ENCODE measurements at regions not wholly inside any gene's neighbourhood (a gene's known extent, or its start where the extent isn't known, plus 50 kb on each side); places are given as distances from the start of the nearest gene placed in this dataset.
"Not testable (repeated sequence)": the region's sequence is repeated elsewhere in the genome, so short reads cannot be mapped to it uniquely, and the experiment has no call there.

- DNase-seq (ENCODE audit: low read depth): peak; percentile 74
- TF ChIP-seq, protein P1, sequence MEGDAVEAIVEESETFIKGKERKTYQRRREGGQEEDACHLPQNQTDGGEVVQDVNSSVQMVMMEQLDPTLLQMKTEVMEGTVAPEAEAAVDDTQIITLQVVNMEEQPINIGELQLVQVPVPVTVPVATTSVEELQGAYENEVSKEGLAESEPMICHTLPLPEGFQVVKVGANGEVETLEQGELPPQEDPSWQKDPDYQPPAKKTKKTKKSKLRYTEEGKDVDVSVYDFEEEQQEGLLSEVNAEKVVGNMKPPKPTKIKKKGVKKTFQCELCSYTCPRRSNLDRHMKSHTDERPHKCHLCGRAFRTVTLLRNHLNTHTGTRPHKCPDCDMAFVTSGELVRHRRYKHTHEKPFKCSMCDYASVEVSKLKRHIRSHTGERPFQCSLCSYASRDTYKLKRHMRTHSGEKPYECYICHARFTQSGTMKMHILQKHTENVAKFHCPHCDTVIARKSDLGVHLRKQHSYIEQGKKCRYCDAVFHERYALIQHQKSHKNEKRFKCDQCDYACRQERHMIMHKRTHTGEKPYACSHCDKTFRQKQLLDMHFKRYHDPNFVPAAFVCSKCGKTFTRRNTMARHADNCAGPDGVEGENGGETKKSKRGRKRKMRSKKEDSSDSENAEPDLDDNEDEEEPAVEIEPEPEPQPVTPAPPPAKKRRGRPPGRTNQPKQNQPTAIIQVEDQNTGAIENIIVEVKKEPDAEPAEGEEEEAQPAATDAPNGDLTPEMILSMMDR (conservative IDR thresholded peaks at IDR 0.05; ENCODE audit: low read depth, low read length): no peak
- no peak overlapping the region for H3K4me3 ChIP-seq (ENCODE audit: low read length)
Measured at GRCh38 chr6:139983555-139984276, 609.3 kb upstream of the CITED2 start.

GRCh38 chr6:139982652-139983295, 608.3 kb upstream of the CITED2 start:
- DNase-seq (ENCODE audit: low read depth): peak; percentile 73
- TF ChIP-seq, protein P1 (conservative IDR thresholded peaks at IDR 0.05; ENCODE audit: low read depth, low read length): no peak
- H3K4me3 ChIP-seq (ENCODE audit: low read length): peak overlapping the region; percentile 5

DNA sequence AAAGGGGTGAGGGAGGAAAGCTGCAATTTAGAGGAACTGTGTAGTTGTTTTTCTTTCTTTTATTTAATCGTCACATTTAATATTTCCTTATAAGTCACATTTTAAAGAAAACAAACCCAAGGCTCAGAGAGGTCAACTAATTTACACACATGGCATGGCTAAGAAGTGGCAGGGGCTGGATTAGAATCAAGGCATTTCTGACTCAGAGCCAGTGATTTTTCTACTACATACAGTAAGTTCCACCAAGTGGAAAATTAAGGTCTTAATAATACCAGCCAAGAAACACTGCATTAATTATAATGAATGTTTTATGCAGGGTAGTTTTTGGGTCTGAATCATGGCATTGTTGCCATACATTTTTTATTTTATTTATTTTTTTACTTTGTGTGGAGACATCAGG, 607.7 kb upstream of the CITED2 start:
- DNase-seq (ENCODE audit: low read depth): peak; percentile 95
- TF ChIP-seq, protein P1 (conservative IDR thresholded peaks at IDR 0.05; ENCODE audit: low read depth, low read length): no peak
- no peak overlapping the region for H3K4me3 ChIP-seq (ENCODE audit: low read length)

DNA sequence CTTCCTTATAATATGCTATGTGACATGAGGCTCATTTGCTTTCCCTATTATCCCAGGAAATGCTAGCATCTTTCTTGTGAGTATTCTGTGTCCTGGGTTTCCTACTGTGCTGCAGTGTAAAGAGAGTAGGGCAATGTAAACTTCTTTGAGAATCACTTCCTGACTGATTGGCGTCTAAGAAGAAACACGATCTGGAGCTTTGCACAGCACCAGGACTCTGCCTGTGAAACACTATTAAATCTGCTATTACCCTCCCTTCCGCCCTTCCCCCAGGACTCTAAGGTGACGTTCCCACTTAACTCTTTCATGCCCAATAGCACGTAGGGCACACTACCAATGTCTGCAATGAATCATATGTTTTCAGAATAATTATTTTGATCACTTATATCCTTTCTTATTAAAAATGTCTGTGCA, 607.3 kb upstream of the CITED2 start:
- DNase-seq (ENCODE audit: low read depth): peak; percentile 91
- no peak overlapping the region for H3K4me3 ChIP-seq (ENCODE audit: low read length)
- TF ChIP-seq, protein P1 (conservative IDR thresholded peaks at IDR 0.05; ENCODE audit: low read depth, low read length): no peak

DNA sequence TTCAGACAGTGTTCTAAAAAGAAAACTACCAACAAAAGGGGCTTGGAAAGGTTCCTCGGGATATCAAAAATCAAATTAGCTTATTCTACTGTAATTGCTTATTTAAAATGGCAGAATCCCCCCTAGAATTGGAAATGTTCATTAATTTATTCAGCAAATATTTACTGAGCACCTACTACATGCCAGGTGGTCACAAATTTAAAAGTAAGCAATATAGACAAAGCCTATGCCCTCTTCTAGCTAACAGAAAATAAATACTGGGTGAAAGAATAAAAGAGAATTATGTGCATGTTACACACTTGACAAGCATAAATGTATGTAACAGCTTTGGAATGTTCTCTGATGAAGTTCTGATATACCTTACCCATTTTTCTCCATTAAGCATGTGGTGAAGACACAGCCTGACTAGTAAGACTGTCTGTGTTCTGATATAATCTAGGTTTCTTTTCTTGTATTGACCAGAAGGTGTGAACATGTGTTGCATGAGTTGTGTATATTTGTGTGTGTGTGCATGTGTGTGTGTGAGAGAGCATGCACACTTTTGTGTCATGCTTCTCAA, 606.7 kb upstream of the CITED2 start:
- TF ChIP-seq, protein P1 (conservative IDR thresholded peaks at IDR 0.05; ENCODE audit: low read depth, low read length): no peak
- no peak for DNase-seq (ENCODE audit: low read depth)
- H3K4me3 ChIP-seq (ENCODE audit: low read length): no peak overlapping the region

DNA sequence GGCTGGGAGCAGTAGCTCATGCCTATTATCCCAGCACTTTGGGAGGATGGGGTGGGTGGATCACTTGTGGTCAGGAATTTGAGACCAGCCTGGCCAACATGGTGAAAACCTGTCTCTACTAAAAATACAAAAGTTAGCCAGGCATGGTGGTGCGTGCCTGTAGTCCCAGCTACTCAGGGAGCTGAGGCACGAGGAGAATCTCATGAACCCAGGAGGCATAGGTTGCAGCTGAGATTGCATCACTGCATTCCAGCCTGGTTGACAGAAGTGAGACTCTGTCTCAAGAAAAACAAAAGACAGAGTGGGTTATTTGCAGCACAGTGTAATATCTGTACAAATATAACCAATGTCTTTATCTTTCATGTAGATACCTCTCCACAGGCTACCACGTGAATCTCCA, 606.2 kb upstream of the CITED2 start:
- not testable (repeated sequence) for H3K4me3 ChIP-seq (ENCODE audit: low read length); DNase-seq (ENCODE audit: low read depth)

DNA sequence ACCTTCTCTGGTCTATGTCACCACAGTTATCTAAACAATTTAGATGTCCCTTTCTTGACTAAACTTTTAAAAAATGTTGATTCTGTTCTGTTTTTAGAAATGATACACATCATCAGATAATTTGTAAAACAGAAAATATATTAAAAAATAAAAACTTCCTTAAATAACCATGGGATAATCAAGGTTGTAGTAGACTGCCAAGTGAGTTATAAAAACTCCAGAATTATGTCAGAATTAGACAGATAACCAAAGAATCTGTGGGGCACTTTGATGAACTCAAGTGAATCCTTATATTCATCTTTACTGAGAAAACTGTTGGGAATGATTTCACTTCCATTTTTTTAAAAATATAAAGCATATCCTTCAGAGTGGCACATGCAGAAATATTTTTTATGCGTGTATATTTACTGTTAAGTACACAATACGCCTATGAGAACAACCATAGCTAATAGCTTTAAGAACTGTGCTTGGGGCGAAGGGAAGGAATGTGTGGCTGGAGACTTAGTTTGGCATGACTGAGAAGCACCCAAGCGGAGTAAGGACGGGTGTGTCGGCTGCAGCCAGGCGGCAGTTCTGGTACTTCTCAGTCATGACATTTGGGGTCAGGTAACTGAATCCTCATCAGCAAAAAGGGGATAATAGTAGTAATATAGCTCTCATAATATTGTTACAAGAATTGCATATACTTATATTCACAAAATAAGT, 604.7 kb upstream of the CITED2 start:
- DNase-seq (ENCODE audit: low read depth): peak; percentile 89
- TF ChIP-seq, protein P1 (conservative IDR thresholded peaks at IDR 0.05; ENCODE audit: low read depth, low read length): no peak

More for the DNA sequence above, 604.7 kb upstream of the CITED2 start:
- H3K4me3 ChIP-seq (ENCODE audit: low read length): no peak overlapping the region
